ENCODE measurements at regions not wholly inside any gene's neighbourhood (a gene's known extent, or its start where the extent isn't known, plus 50 kb on each side); places are given as distances from the start of the nearest gene placed in this dataset.

DNA sequence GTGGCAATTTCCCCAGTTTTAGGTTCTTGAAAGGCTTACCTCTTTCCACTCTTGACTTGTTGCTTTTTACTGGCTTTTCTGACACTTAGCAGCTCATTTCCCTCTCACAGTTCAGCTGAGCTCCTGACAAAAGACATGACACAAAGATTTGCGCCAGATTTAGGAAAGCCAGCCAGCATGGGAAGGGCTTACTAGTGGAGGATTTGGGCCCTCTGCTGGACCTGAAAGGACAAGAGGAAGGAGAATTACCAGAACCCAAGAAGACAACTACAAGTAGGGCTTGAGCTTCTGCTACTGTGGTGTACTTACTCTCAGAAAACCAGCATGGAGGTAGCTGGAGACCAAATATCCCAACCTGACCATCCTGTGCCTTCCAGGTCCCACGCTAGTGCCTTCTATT is 784.5 kb downstream of the BRINP3 start:
- Histone ChIP-seq H3K36me3 (ENCODE audit: low read depth) (no peaks in the 10 kb centered on the region), H3K27me3 (ENCODE audit: insufficient read depth, poor library complexity, severe bottlenecking) (no peaks in the 10 kb centered on the region), H3K4me3 (ENCODE audit: severe bottlenecking) (no peak overlapping the region), H3K9me3 (ENCODE audit: severe bottlenecking) (no peaks in the 10 kb centered on the region), H3K4me1 (ENCODE audit: insufficient read depth, poor library complexity, severe bottlenecking) (no peaks in the 10 kb centered on the region), H3K27ac (ENCODE audit: poor library complexity, severe bottlenecking) (no peak overlapping the region)
- DNase-seq (ENCODE audit: low spot score): no peak
- TF ChIP-seq, protein P1, sequence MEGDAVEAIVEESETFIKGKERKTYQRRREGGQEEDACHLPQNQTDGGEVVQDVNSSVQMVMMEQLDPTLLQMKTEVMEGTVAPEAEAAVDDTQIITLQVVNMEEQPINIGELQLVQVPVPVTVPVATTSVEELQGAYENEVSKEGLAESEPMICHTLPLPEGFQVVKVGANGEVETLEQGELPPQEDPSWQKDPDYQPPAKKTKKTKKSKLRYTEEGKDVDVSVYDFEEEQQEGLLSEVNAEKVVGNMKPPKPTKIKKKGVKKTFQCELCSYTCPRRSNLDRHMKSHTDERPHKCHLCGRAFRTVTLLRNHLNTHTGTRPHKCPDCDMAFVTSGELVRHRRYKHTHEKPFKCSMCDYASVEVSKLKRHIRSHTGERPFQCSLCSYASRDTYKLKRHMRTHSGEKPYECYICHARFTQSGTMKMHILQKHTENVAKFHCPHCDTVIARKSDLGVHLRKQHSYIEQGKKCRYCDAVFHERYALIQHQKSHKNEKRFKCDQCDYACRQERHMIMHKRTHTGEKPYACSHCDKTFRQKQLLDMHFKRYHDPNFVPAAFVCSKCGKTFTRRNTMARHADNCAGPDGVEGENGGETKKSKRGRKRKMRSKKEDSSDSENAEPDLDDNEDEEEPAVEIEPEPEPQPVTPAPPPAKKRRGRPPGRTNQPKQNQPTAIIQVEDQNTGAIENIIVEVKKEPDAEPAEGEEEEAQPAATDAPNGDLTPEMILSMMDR (IDR thresholded peaks at IDR 0.05; ENCODE audit: poor library complexity, severe bottlenecking): no peak
- no peak for ATAC-seq (ENCODE audit: low read depth)

DNA sequence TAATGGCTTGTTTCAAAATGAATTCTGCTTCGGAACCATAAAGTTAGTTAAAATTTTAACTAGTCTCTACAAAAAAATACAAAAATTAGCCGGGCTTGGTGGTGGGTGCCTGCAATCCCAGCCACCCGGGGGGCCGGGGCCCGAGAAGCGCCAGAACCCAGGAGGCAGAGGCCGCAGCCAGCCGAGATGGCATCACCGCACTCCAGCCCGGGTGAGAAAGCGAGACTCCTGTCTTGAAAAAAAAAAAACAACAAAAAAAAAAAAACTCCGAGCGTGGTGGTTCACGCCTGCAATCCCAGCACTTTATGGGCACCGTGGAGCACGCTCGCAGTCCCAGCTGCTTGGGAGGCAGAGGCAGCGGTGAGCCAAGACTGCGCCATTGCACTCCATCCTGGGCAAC is 781.4 kb downstream of the BRINP3 start:
- no peak for ATAC-seq (ENCODE audit: low read depth)
- no peak for DNase-seq (ENCODE audit: low spot score)
- Histone ChIP-seq H3K27me3 (ENCODE audit: insufficient read depth, poor library complexity, severe bottlenecking) (no peaks in the 10 kb centered on the region), H3K9me3 (ENCODE audit: severe bottlenecking) (no peaks in the 10 kb centered on the region), H3K4me3 (ENCODE audit: severe bottlenecking) (no peak overlapping the region), H3K4me1 (ENCODE audit: insufficient read depth, poor library complexity, severe bottlenecking) (no peaks in the 10 kb centered on the region), H3K27ac (ENCODE audit: poor library complexity, severe bottlenecking) (no peak overlapping the region), H3K36me3 (ENCODE audit: low read depth) (no peaks in the 10 kb centered on the region)
- TF ChIP-seq, protein P1 (IDR thresholded peaks at IDR 0.05; ENCODE audit: poor library complexity, severe bottlenecking): no peak

DNA sequence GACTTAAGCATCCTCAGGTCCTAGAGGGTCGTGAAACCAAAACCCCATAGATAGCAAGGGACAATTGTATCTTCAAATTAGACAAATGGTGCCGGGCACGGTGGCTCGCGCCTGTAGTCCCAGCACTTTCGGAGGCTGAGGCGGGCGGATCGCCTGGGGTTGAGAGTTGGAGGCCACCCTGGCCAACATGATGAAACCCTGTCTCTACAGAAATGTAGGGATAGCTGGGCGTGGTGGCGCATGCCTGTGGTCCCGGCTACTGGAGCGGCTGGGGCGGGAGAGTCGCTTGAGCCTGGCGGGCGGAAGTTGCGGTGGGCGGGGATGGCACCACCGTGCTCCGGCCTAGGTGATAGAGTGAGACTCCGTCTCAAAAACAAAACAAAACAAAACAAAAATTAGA is 780.6 kb downstream of the BRINP3 start:
- Histone ChIP-seq H3K4me3 (ENCODE audit: severe bottlenecking) (no peak overlapping the region), H3K36me3 (ENCODE audit: low read depth) (no peaks in the 10 kb centered on the region), H3K9me3 (ENCODE audit: severe bottlenecking) (no peaks in the 10 kb centered on the region), H3K27ac (ENCODE audit: poor library complexity, severe bottlenecking) (no peak overlapping the region), H3K4me1 (ENCODE audit: insufficient read depth, poor library complexity, severe bottlenecking) (no peaks in the 10 kb centered on the region), H3K27me3 (ENCODE audit: insufficient read depth, poor library complexity, severe bottlenecking) (no peaks in the 10 kb centered on the region)
- no peak for ATAC-seq (ENCODE audit: low read depth)
- DNase-seq (ENCODE audit: low spot score): no peak
- TF ChIP-seq, protein P1 (IDR thresholded peaks at IDR 0.05; ENCODE audit: poor library complexity, severe bottlenecking): no peak

DNA sequence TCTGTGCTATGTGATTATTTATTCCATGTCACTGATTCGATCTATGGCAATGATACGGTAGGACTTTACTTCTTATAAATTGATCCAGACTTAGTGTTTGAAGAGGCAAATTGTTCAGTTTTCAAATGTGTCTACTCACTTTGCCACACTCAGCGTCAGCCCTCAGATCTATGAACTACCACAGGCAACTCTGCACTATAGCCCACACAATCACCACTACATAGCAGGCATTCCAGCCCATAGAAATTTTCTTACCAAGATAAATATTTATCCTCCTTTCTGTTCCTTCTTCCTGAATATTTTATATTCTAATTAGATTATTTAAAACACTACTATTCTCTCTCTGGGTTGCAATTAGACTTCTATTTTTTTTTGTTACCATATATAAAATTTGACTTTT is 776.1 kb downstream of the BRINP3 start:
- TF ChIP-seq, protein P1 (IDR thresholded peaks at IDR 0.05; ENCODE audit: poor library complexity, severe bottlenecking): no peak
- no peak overlapping the region for H3K27ac ChIP-seq (ENCODE audit: poor library complexity, severe bottlenecking)
- DNase-seq (ENCODE audit: low spot score) (no peak), ATAC-seq (ENCODE audit: low read depth) (no peak)
- H3K4me3 ChIP-seq (ENCODE audit: severe bottlenecking): no peak overlapping the region
- H3K36me3 ChIP-seq (ENCODE audit: low read depth): no peaks in the 10 kb centered on the region
- no peaks in the 10 kb centered on the region for H3K4me1 ChIP-seq (ENCODE audit: insufficient read depth, poor library complexity, severe bottlenecking)
- H3K9me3 ChIP-seq (ENCODE audit: severe bottlenecking): no peaks in the 10 kb centered on the region
- no peaks in the 10 kb centered on the region for H3K27me3 ChIP-seq (ENCODE audit: insufficient read depth, poor library complexity, severe bottlenecking)

DNA sequence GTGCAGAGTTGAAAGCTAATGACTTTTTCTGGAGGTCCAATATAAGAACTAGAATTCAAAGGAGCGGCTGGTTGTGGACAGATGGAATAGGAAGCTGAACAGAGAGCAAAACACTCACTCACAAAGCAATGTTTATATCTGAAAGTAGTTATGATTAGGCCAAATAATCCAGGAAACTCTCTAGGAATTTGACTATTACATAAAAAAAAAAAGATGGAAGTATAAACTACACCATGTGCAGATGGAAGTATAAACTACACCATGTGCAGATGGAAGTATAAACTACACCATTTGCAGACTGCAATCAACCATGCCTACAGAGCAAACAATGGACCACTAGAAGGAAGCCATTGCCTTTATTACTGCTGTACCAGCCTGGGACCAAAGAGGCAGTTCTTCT is 771.1 kb downstream of the BRINP3 start:
- ATAC-seq (ENCODE audit: low read depth): no peak
- DNase-seq (ENCODE audit: low spot score): no peak
- TF ChIP-seq, protein P1 (IDR thresholded peaks at IDR 0.05; ENCODE audit: poor library complexity, severe bottlenecking): no peak
- no peaks in the 10 kb centered on the region for H3K27me3 ChIP-seq (ENCODE audit: insufficient read depth, poor library complexity, severe bottlenecking)
- H3K4me1 ChIP-seq (ENCODE audit: insufficient read depth, poor library complexity, severe bottlenecking): no peaks in the 10 kb centered on the region
- no peaks in the 10 kb centered on the region for H3K36me3 ChIP-seq (ENCODE audit: low read depth)
- H3K9me3 ChIP-seq (ENCODE audit: severe bottlenecking): no peaks in the 10 kb centered on the region
- H3K27ac ChIP-seq (ENCODE audit: poor library complexity, severe bottlenecking): no peak overlapping the region
- H3K4me3 ChIP-seq (ENCODE audit: severe bottlenecking): no peak overlapping the region
